ENCODE measurements at regions not wholly inside any gene's neighbourhood (a gene's known extent, or its start where the extent isn't known, plus 50 kb on each side); places are given as distances from the start of the nearest gene placed in this dataset.

DNA sequence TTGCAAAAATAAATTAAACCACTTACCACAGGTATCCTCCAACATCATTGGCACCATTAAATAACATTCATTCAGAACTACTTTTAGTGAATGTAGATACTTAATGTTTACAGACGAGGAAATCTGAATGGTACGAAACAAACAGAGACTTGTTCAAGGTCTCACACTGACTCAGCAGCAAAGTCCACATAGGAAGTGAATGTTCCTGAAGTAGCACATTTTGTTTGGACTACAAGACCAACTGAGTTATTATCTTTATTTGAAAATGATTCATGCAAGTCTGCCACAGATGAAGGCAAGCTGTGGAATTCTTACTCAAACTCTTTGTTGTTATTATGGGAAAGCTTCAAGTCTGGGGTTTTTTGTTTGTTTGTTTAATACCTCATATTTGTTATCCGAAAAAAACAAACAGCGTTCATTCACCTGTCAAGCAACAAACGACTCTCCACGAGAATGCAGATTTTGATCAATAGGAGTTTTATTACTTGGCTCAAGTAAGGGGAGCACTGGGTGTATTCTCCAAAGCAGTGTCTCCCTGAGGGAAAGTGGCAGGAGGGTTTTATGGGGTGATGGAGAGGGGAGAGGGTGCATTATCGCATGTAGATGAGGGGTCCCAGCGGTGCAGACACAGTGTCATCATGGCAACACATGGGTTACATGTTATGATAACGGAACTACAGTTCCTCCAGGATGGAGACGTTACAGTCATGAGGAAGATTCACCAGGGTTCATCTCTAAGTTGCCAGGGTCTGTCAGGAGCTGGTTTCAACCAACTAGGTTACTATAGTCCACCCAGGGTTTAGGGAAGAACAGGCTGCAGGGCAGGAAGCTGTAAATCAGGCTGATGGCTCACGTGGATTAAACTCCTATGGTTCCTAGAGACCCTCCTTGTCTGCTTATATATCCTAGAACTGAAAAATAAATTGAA is 147.7 kb upstream of the AKR1E2 start:
- Histone ChIP-seq H3K4me1 (replicated peaks) (peaks cover 19% of the 10 kb centered on the region), H3K9me3 (replicated peaks) (no peaks in the 10 kb centered on the region), H3K27ac (peak overlapping the region; percentile 64), H3K27me3 (replicated peaks) (no peaks in the 10 kb centered on the region), H3K36me3 (no peaks in the 10 kb centered on the region), H3K4me3 (0 out of 2 replicates have a peak overlapping the region, but pooled peaks have one; percentile 1)
- peak in 1 of 2 experiments; percentile 79 for DNase-seq (ENCODE audit: low read depth in 1 of 2, low spot score in 2 of 2)

DNA sequence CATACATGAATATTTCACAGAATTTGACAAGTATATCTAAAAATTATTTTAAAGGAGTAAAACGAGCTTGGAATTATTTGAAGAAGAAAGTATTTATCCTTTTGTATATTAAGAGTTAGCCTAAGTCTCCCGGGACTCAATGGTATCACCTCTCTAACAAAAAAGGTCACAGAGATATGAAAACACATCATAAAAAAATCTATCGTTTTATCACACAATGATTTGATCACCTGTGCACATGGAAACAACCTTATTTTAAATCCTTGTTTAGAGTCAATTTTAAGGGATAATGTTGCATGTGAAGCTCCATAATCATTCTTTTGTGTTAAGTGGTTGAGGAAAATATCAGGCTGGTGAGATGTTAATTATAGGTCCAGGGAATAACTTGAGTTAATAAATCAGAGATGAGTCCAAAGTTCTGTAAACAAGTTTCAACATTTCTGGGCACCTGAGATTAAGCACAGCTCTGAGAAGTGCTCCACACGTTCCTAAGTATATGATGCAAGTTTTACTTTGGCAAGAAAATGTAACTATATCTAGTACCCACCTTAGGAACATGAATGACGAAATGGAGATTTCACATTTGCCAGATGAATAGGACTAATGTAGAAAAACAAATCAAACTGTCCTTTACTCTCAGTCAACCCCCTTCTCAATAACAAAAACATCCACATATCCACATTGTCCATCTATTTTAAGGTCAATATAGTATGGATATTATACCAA is 148.5 kb upstream of the AKR1E2 start:
- no peak for DNase-seq (ENCODE audit: low read depth in 1 of 2, low spot score in 2 of 2)
- peaks cover 27% of the 10 kb centered on the region for H3K4me1 ChIP-seq (replicated peaks)
- H3K36me3 ChIP-seq, result no peaks in the 10 kb centered on the region
- H3K27me3 ChIP-seq (replicated peaks), result no peaks in the 10 kb centered on the region
- 0 out of 2 replicates have a peak overlapping the region, but pooled peaks have one; percentile 1 for H3K4me3 ChIP-seq
- H3K27ac ChIP-seq, result peak overlapping the region; percentile 64
- no peaks in the 10 kb centered on the region for H3K9me3 ChIP-seq (replicated peaks)

DNA sequence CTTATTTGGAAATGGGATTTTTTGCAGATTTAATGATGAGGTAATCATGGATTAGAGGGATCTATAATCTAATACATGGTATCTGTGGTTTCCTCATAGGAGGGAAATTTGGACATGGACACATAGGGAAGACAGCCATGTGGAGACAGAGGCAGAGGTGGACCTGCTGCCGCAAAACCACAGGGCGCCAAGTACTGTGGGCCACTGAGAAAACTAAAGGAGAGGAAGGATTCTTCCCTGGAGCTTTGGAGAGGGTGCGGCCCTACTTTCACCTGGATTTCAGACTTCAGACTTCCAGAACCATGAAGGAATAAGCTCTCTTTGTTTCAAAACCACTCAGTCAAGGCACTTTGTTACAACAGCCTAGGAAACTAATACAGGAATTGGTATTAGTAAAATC is 149.4 kb upstream of the AKR1E2 start:
- no peaks in the 10 kb centered on the region for H3K27me3 ChIP-seq (replicated peaks)
- H3K4me3 ChIP-seq, result no peak overlapping the region
- DNase-seq (ENCODE audit: low read depth in 1 of 2, low spot score in 2 of 2), result no peak
- no peak overlapping the region for H3K27ac ChIP-seq
- no peaks in the 10 kb centered on the region for H3K36me3 ChIP-seq
- peaks cover 36% of the 10 kb centered on the region for H3K4me1 ChIP-seq (replicated peaks)
- H3K9me3 ChIP-seq (replicated peaks), result no peaks in the 10 kb centered on the region

DNA sequence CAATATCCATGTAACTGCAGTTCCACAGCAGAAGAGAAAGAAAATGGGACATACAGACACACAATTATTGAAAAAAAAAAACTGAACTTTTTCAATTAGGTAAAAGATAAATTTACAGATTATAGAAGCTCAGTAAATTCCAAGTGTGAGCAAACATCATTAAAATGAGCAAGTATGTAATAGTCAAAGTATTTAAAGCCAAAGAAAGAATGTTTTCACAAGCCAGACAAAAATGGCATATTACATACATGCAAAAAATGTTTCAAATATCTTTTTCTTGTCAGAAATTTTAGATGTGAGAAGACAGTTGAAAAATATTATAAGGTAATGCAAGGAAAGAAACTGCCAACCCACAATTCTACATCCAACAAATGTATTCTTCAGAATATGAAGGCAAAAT is 150.2 kb upstream of the AKR1E2 start:
- H3K4me3 ChIP-seq, result no peak overlapping the region
- H3K36me3 ChIP-seq, result no peaks in the 10 kb centered on the region
- peaks cover 43% of the 10 kb centered on the region for H3K4me1 ChIP-seq (replicated peaks)

DNA sequence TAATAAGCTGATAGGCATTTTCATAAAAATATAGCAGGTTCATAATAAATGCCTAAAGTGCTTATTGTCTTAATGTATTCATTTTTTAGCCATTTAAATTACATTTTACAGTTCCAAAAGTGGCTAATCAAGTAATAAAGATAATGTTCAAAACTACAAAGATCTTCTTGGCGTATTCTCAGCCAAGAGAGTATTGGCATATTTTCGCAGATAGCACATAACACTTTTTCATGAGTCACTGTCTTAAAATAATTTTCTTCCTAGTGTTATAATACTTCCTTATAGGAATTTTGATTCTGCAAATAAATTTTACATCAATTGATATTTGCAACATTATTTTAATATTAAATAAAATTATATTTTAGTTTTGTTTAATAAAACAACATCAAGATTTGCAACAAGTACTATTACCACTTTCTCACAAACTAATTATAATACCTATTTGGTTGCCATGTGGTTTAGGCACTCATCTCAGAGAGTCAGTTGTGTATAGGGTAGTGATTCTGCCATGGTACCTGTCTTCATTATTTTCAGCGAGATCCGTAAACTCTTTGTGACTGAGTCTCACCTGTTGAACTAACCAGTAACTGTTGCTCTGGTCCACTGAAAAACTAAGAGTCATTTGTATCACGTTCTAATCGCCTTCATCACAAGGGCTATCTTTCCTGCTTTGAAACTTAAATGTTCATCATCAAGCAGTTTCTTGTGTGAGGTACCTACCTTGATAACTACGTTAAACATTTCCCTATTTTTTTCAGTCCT is 152.5 kb upstream of the AKR1E2 start:
- Histone ChIP-seq H3K36me3 (no peaks in the 10 kb centered on the region), H3K27me3 (replicated peaks) (no peaks in the 10 kb centered on the region), H3K4me3 (no peak overlapping the region), H3K9me3 (replicated peaks) (no peaks in the 10 kb centered on the region), H3K27ac (peak overlapping the region; percentile 88), H3K4me1 (replicated peaks) (peaks cover 45% of the 10 kb centered on the region)
- no peak for DNase-seq (ENCODE audit: low read depth in 1 of 2, low spot score in 2 of 2)

More for the DNA sequence above, 150.2 kb upstream of the AKR1E2 start:
- no peak overlapping the region for H3K27ac ChIP-seq
- DNase-seq (ENCODE audit: low read depth in 1 of 2, low spot score in 2 of 2), result no peak
- H3K27me3 ChIP-seq (replicated peaks), result no peaks in the 10 kb centered on the region
- H3K9me3 ChIP-seq (replicated peaks), result no peaks in the 10 kb centered on the region

DNA sequence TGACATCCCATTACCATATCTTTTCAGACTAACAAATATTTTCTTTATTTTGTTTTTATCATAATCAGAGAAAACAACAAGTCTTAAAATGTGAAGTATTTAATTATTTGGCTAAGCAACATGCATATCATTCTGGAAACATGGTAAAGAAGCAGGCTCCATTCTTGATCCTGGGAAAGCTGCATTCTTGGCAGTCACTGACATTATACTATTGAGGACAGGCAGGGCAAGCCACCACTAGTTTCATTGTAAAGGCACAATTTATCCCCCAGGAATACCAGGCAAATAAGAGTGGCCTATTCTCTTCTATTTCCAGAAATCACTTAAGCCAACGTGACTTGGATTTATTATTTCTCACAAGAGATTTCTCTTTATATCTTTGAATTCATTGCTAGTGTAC is 153.8 kb upstream of the AKR1E2 start:
- peak overlapping the region; percentile 88 for H3K27ac ChIP-seq
- H3K36me3 ChIP-seq, result no peaks in the 10 kb centered on the region
- H3K4me1 ChIP-seq (replicated peaks), result peaks cover 32% of the 10 kb centered on the region
- peak overlapping the region; percentile 16 for H3K4me3 ChIP-seq
- no peaks in the 10 kb centered on the region for H3K27me3 ChIP-seq (replicated peaks)
- no peaks in the 10 kb centered on the region for H3K9me3 ChIP-seq (replicated peaks)
- DNase-seq (ENCODE audit: low read depth in 1 of 2, low spot score in 2 of 2), result peak in 1 of 2 experiments; percentile 54

DNA sequence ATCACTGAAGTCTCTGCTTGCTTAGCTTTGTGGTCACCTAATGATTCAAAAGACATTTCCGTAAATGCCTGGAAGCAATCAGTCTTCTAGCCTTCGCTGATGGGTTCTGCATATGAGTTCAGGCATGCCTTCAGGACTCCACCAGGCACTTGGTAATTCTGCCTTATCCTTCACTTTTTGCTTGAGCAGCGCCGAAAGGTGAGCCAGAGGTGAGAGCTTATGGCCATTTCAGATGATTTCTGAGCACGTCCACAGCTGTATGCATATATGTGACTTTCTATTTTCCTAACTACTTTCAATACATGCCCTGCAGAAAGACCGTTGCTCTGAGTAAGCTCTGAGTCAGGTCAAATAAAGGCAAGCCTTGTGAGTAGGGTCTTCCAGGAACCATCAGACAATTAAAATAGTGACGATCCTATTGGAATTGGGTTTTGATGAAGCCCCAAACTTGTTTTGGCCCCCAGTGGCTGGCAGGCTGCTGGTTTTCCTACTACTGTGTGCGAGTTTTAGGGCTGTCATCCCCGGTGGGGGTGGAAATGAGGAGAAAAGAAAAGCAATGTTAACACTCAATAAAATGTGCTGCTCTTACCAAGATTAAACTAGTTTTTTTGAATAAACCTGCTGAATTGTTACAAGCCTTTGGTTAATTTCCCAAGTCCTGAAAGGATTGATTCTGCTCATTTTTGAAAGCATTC is 154.4 kb upstream of the AKR1E2 start:
- Histone ChIP-seq H3K4me3 (peak overlapping the region; percentile 16), H3K36me3 (no peaks in the 10 kb centered on the region), H3K27ac (peak overlapping the region; percentile 88), H3K27me3 (replicated peaks) (no peaks in the 10 kb centered on the region), H3K4me1 (replicated peaks) (peaks cover 31% of the 10 kb centered on the region), H3K9me3 (replicated peaks) (no peaks in the 10 kb centered on the region)
- peak; percentile 54 to 82 for DNase-seq (ENCODE audit: low read depth in 1 of 2, low spot score in 2 of 2)

DNA sequence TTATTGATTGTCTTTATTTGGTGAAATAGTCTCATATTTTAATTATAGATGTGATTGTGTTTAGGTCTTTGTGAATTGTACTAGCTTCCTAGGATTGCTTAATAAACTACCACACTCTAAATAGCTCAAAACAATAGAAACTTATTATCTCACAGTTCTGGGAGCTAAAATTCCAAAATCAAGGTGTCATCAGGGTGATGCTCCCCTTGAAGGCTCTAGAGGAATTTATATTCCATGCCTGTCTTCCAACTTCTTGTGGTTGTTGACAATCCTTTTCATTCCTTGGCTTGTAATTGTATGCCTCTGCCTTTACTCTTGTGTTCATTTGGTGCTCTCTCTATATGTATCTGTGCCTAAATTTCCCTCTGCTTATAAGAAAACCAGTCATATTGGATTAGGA is 155.3 kb upstream of the AKR1E2 start:
- no peak overlapping the region for H3K4me3 ChIP-seq
- no peaks in the 10 kb centered on the region for H3K36me3 ChIP-seq
- H3K27ac ChIP-seq, result peak overlapping the region; percentile 88

DNA sequence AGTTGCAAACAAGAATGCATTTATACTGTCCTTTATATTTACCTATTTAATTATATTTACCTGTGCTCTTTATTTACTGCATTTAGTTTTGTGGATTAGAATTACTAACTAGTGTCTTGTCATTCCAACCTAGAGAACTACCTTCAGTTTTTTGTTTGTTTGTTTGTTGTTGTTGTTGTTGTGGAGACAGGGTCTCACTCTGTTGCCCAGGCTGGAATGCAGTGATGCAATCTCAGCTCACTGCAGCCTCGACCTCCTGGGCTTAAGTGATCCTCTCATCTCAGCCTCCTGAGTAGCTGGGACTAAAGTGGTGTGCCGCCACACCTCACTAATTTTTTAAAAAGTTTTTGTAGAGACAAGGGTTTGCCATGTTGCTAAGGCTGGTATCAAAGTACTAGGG is 156.4 kb upstream of the AKR1E2 start:
- Histone ChIP-seq H3K36me3 (no peaks in the 10 kb centered on the region), H3K27ac (no peak overlapping the region), H3K9me3 (replicated peaks) (no peaks in the 10 kb centered on the region), H3K27me3 (replicated peaks) (no peaks in the 10 kb centered on the region), H3K4me3 (no peak overlapping the region), H3K4me1 (replicated peaks) (peaks cover 41% of the 10 kb centered on the region)
- DNase-seq (ENCODE audit: low read depth in 1 of 2, low spot score in 2 of 2), result no peak

More for the DNA sequence above, 155.3 kb upstream of the AKR1E2 start:
- H3K4me1 ChIP-seq (replicated peaks), result peaks cover 31% of the 10 kb centered on the region
- peak in 1 of 2 experiments; percentile 63 for DNase-seq (ENCODE audit: low read depth in 1 of 2, low spot score in 2 of 2)
- no peaks in the 10 kb centered on the region for H3K27me3 ChIP-seq (replicated peaks)
- no peaks in the 10 kb centered on the region for H3K9me3 ChIP-seq (replicated peaks)

DNA sequence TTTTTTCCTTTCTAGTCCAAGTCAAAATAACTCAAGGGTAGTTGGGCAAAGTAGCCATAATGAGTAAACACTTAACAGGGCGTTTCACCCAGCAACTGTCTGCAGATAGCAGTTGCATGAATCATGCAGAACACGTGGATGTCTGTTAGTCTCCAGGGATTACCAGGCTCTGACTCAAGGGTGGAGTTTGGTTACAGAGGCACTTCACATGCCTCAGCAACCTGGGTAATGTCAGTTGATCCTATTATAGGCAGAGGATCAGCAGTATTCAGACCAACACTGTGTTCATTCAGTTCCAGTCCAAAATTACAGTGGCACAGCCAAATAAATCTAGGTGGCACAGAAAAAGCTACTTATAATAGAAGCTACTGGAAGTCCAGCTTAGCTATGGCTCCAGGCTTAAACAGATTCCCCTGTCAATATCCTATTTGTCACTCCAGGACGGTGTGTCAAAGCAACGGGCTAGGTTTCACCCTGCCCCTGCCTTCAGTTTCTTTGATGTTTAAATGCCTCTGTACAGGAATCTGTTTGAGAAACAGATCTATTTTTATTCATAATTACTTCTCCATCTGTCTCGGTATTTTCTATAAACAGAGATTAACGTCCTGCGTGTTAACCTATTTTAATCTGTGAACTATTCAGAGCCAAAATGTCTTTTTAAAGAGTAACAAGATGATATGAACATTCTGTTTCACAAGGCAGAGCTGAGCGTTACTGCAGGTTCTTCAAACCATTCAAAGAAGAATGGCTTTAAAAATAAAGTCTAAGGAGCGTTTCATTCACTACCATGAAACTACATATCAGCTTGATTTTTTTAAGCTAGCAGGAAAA is 162.6 kb upstream of the AKR1E2 start:
- peak overlapping the region; percentile 100 for H3K27ac ChIP-seq
- H3K4me3 ChIP-seq, result 0 out of 2 replicates have a peak overlapping the region, but pooled peaks have one; percentile 5
- H3K9me3 ChIP-seq (replicated peaks), result no peaks in the 10 kb centered on the region
- H3K27me3 ChIP-seq (replicated peaks), result no peaks in the 10 kb centered on the region
- H3K36me3 ChIP-seq, result no peaks in the 10 kb centered on the region
- H3K4me1 ChIP-seq (replicated peaks), result peaks cover 40% of the 10 kb centered on the region
- DNase-seq (ENCODE audit: low read depth in 1 of 2, low spot score in 2 of 2), result peak; percentile 96 to 97

DNA sequence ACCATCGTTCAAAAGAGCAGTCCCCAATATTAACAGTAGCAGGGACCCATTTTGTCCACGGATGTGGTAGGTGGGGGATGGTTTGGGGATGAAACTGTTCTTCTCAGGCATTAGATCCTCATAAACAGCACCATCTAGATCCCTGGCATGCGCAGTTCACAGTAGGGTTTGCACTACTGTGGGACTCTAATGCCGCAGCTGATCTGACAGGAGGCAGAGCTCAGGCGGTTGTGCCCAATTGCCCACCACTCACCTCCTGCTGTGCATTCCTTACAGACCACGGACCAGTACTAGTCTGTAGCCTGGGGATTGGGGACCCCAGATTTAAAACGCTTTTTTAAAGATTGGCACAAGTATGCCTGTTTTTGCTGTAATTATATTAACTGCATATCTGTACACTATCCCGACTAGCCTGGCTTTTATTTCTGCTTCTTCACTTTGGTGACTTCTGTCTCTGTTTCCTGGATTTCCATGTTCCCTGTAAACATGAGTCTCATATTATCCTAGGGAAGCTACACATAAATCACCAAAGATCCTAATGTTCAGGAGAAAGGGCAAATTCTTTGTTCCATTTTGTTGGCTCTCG is 163.3 kb upstream of the AKR1E2 start:
- Histone ChIP-seq H3K36me3 (no peaks in the 10 kb centered on the region), H3K27me3 (replicated peaks) (no peaks in the 10 kb centered on the region), H3K9me3 (replicated peaks) (no peaks in the 10 kb centered on the region), H3K4me3 (0 out of 2 replicates have a peak overlapping the region, but pooled peaks have one; percentile 5), H3K4me1 (replicated peaks) (peaks cover 40% of the 10 kb centered on the region), H3K27ac (peak overlapping the region; percentile 100)
- DNase-seq (ENCODE audit: low read depth in 1 of 2, low spot score in 2 of 2), result peak in 1 of 2 experiments; percentile 83
